HG03520 (cell line): ENCODE measurements at regions not wholly inside any gene's neighbourhood (a gene's known extent, or its start where the extent isn't known, plus 50 kb on each side); places are given as distances from the start of the nearest gene placed in this dataset.
"Not testable (repeated sequence)": the region's sequence is repeated elsewhere in the genome, so short reads cannot be mapped to it uniquely, and the experiment has no call there.

Source experiments
- ATAC-seq: cut with Tn5 transposase; IDR thresholded peaks from one replicate; pipeline ENCODE4 v1.9.1; 2021; ENCODE audit warnings: mild to moderate bottlenecking, moderate library complexity; ENCODE audit not compliant: unreplicated experiment

GRCh38 chr15:46997501-46997900 lies 719.8 kb upstream of the SEMA6D start:
- ATAC-seq = no peak

DNA sequence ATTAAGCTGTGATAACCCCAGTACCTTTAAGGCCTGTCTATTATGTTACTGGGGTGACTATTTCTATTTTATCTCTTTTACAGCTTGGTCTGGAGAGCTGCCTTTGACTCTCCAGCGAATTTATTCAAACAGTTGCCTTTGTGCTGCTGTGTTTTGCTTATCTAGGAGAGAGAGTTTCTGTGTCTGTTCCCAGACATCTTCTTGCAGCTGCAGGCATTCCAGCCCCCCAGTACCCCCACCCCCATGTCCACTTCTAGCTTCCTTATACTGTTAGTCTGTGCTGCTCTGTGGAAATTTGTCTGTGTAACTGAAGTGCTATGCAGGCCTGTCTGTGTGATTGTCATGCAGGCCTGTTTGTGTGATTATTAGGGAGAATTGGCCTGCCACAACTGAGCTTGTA lies 713.7 kb upstream of the SEMA6D start:
- no peak for ATAC-seq

GRCh38 chr15:47013446-47013845 lies 703.9 kb upstream of the SEMA6D start:
- ATAC-seq = no peak

GRCh38 chr15:47027322-47027946 lies 689.9 kb upstream of the SEMA6D start:
- ATAC-seq = no peak

DNA sequence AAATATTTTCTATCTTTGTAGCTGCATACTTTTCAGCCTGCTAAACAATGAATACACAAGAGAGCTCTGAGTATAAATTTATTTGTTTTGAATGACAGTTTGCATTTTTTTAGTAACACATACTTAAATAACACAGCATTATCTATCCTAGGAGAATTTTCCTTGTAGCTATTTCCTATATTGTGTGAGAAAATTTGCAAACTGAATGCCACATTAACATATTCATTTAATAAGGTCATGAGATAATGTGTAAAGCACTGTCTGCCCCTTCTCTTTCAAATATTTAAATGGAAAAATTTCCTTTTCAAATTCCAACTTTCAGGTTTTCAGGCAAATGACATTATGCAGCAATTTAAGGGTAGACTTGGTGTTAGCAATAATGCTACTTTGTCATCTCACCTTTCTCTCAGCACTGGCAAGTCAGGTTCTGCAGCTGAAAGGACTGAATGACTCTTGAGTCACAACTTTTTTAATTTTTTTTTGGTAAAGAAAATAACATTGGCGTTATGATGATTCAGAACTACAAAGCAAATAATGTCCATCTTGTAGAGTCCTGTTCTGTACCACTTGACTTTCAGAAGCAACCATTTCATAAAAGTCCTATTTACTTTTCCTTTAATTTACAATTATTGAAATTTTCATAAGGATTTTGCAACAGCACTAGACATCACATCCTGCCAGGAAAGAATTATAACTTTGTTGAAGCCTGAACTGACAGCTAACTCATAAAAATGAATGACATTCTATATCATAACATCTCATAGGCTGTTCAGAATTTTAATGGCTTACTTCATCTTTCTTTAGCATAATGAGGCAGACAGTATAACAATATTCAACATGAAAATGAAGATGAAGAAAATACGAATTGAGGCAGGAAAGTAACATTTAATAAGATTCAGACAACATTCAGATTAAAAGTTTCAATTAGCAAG lies 681.6 kb upstream of the SEMA6D start:
- ATAC-seq = no peak

- no peak for ATAC-seq
Observed at GRCh38 chr15:47037003-47037402, 680.3 kb upstream of the SEMA6D start.

DNA sequence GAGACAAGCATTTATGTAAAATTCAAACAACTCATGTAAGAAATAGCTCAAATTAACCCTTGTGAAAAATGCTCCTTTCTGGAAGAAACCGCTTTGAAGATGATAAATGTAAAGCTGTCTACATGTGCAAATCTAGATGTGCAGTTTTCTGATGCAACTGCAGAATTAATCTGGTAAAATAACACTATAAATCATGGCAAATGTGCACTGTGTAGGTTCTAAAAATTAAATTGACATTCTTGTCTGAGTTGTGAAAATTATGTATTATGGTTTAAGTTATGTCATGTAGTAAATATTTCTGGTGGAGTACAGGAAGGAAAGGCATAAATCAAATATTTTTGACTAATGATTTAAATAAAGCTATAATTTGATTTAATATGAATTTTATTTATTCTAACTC lies 678.1 kb upstream of the SEMA6D start:
- ATAC-seq = no peak

- ATAC-seq = no peak
Observed at GRCh38 chr15:47041301-47041700, 676.0 kb upstream of the SEMA6D start.

- not testable (repeated sequence) for ATAC-seq
Observed at GRCh38 chr15:47047981-47048380, 669.3 kb upstream of the SEMA6D start.

DNA sequence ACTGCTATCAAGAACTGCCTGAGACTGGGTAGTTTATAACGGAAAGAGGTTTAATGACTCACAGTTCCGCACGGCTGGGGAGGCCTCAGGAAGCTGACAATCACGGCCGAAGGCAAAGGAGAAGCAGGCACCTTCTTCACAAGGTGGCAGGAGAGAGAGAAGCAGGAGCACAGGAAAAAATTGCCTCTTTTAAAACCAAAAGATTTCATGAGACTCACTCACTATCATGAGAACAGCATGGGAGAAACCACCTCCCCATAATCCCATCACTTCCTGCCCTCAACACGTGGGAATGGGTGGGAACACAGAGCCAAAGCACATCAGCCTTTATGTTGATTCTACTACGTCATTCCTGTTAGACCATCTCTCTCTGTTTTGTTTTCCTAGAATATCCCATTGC lies 650.9 kb upstream of the SEMA6D start:
- ATAC-seq = no peak

- not testable (repeated sequence) for ATAC-seq
Observed at GRCh38 chr15:47077846-47078245, 639.5 kb upstream of the SEMA6D start.

GRCh38 chr15:47095833-47096232 lies 621.5 kb upstream of the SEMA6D start:
- no peak for ATAC-seq

DNA sequence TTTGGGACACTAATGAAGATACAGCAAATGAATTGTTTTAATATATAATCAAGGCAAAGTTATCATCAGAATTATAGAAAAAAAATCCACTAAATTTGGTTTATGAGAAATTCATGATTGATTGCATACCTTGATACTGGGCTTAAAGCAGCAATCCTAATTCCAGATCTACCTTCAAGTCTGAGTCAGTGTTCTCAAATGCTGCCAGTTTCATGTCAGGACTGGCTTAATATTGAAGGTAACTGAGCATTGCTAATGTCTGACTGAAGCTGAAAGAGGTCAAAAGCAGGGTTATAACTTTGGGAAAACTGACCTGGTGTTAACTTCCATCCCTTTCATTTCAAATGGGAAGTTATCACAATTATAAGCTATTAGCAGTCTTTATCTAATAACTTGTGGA lies 618.8 kb upstream of the SEMA6D start:
- not testable (repeated sequence) for ATAC-seq

DNA sequence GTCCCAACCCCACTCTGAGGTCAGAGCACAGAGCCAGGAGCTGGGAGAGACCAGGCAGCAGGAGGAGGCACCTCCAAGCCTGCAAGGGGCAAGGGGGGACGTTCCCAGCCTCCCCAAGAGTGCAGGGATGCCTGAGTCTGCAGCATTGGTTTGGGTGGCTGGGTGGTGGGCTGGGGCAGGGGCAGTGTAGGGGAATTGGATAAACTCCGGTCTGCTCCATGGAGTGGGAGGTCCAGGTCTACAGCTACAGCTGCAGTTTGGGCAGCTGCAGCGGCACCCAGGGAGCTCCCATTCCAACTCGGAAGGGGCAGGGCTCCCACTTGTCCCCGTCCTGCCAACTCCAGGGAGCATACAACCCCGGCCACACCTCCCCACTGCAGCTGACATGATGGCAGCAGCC lies 617.5 kb upstream of the SEMA6D start:
- ATAC-seq = not testable (repeated sequence)

DNA sequence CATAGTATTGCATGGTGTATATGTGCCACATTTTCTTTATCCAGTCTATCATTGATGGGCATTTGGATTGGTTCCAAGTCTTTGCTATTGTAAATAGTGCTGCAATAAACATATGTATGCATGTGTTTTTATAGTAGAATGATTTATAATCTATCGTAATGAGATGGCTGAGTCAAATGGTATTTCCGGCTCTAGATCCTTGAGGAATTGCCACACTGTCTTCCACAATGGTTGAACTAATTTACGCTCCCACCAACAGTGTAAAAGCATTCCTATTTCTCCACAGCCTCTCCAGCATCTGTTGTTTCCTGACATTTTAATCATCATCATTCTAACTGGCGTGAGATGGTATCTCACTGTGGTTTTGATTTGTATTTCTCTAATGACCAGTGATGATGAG lies 608.5 kb upstream of the SEMA6D start:
- not testable (repeated sequence) for ATAC-seq

- no peak for ATAC-seq
Observed at GRCh38 chr15:47116698-47117097, 600.6 kb upstream of the SEMA6D start.

DNA sequence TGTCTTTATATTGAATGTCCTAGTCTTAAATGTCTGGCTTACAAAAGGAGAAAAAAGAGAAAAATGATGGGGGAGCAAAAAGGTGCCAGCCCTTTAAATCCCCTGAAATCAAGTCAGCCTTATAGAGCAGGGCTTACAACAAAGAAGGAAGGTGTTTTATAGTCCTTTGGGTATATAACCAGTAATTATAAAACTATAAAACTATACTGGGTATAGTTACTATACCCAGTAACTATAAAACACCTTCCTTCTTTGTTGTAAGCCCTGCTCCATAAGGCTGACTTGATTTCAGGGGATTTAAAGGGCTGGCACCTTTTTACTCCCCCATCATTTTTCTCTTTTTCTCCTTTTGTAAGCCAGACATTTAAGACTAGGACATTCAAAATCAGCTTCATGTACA lies 598.0 kb upstream of the SEMA6D start:
- ATAC-seq = no peak

- ATAC-seq = no peak
Observed at GRCh38 chr15:47124430-47125102, 592.7 kb upstream of the SEMA6D start.

GRCh38 chr15:47129033-47129432 lies 588.3 kb upstream of the SEMA6D start:
- ATAC-seq = no peak

- ATAC-seq = not testable (repeated sequence)
Observed at GRCh38 chr15:47131450-47131849, 585.9 kb upstream of the SEMA6D start.

DNA sequence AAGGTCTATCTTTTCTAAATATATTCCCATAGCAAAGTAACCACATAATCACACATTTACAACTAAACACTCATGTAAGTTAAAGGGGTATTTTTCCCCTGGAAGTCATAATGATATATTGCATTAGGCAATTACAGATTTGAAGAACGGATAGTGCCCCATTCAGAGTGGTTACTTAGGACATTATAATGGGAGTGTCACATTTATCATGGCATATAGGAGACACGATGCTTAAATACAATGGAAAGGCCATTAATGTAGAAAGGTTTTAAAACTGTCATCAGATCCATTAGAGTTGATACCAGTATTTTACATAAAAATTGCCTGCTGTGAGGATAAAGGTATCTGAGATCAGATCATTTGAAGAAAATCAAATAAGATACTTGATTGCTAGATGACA lies 582.0 kb upstream of the SEMA6D start:
- no peak for ATAC-seq

DNA sequence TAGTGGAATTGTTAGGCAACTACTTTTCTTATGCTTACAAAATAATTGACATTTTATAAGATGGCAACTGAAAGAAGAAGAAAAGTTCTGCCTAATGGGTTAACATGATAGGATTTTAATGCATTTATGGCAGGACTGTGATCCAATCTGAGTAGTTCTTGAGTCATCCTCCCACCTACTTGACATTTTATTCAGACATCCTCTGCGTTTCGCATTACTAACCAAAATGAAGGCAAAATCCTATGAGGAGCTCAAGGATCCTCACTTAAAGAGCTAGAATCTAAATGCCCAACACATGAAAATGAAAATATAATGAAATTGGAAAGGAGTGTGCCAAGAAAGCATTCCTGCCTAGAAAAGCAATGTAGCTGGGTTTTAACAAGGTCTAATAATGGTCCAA lies 581.1 kb upstream of the SEMA6D start:
- no peak for ATAC-seq
